ENCODE measurements at regions not wholly inside any gene's neighbourhood (a gene's known extent, or its start where the extent isn't known, plus 50 kb on each side); places are given as distances from the start of the nearest gene placed in this dataset.
"Not testable (repeated sequence)": the region's sequence is repeated elsewhere in the genome, so short reads cannot be mapped to it uniquely, and the experiment has no call there.

- no peak for DNase-seq
Measured at GRCh38 chr9:82117026-82117811, 128.6 kb downstream of the SPATA31D1 start.

DNA sequence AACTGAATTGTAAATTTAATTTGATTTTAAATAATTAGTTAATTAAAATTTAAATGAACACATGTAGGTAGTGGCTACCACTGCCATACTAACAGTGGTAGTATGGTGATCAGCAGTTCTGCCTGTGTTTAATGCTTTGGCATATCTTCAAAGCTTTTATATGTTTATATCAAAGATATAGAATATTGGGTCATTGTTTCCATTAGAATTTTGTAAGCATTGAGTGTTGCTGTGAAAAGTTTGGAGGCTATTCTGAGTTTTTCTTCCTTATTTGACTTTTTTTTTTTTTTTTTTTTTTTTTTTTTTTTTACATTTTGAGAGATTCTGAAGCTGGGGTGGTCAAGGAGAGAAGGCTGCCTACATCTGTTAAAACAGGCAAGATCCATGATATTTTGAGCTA, 134.2 kb downstream of the SPATA31D1 start:
- no peak for DNase-seq

GRCh38 chr9:82124090-82124489, 135.5 kb downstream of the SPATA31D1 start:
- no peak for DNase-seq

DNA sequence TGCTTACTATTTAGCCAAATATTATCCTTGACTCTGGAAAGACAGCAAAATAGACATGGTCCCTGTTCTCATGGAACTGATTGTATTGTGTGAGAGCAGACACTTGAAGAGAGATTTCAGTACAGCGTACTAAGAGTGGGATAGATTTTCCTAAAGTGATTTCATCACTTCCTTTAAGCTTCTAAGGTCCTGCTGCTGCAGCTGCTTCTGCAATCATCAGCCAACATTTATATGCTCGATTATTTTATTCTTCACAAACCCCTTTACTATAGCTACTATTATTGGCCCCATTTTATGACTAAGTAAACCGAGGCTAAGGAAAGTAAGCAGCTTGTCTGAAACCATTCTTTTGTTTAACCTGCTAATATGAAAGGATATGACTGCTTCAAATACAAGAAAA, 137.7 kb downstream of the SPATA31D1 start:
- no peak for DNase-seq

- no peak for DNase-seq
Measured at GRCh38 chr9:82127465-82127864, 138.9 kb downstream of the SPATA31D1 start.

- DNase-seq: no peak
Measured at GRCh38 chr9:82128011-82128696, 139.6 kb downstream of the SPATA31D1 start.

DNA sequence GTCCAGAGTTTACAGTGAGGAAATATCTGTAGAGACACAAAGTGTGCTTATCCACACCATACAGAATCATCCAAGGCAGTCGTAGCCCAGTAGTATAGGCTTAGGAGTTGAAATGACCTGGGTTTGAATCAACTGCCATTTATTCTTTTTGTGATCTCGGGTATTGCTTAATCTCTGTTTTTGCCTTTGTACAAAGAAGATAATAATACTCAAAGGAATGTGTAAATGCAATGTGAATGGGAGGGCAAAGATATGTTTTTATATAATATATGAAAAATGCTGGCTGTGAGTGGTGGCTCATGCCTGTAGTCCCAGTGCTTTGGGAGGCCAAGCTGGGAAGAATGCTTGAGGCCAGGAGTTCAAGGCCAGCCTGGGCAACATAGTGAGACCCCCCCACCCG, 141.1 kb downstream of the SPATA31D1 start:
- no peak for DNase-seq

DNA sequence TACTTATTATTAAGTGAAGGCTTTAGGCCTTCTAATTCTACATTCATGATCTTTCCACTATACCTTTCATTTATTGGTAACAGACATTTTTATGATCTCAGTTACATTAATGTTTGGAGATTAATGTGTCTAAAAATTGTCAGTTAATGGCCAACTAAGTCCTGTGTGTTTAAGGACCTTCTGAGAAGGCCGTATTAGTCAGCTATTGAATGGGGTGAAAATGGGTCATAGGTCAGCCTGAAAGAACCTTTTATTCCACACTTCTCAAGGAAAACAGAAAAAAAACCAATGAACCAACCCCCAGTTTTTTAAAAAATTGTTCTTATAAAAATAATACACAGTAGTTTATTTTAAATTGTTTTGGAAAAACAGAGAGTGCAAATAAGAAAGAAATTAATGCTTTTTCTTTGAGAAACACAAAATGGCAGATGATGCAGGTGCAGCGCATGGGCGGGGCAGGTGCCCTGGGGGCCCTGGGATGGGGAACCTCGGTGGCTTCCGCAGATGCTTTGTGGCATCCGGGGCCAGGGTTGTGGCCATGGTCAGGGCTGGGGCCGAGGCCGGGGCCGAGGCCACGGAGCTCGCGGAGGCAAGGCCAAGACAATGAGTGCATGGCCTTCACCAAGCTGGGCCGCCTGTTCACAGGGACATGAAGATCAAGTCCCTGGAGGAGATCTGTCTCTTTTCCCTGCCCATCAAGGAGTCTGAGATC, 141.9 kb downstream of the SPATA31D1 start:
- DNase-seq: no peak

DNA sequence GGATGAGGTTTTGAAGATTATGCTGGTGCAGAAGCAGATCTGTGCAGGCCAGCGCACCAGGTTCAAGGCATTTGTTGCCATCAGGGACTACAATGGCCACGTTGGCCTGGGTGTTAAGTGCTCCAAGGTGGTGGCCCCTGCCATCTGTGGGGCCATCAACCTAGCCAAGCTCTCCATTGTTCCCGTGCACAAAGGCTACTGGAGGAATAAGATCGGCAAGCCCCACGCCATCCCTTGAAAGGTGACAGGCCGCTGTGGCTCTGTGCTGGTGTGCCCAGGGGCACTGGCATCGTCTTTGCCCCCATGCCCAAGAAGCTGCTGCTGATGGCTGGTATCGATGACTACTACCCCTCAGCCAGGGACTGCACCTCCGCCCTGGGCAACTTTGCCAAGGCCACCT, 142.5 kb downstream of the SPATA31D1 start:
- DNase-seq: no peak

- DNase-seq: no peak
Measured at GRCh38 chr9:82132024-82132423, 143.5 kb downstream of the SPATA31D1 start.

- DNase-seq: no peak
Measured at GRCh38 chr9:82134010-82134409, 145.4 kb downstream of the SPATA31D1 start.

- DNase-seq: no peak
Measured at GRCh38 chr9:82135106-82135505, 146.5 kb downstream of the SPATA31D1 start.

DNA sequence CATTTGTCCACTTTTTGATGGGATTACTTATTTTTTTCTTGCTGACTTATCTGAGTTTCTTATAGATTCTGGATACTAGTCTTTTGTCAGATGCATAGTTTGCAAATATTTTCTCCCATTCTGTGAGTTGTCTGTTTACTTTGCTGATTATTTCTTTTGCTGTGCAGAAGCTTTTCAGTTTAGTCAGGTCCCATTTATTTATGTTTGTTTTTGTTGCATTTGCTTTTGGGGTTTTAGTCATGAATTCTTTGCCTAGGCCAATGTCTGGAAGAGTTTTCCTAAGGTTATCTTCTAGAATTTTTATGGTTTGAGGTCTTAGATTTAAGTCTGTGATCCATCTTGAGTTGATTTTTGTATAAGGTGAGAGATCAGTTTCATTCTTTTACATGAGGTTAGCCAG, 149.5 kb downstream of the SPATA31D1 start:
- not testable (repeated sequence) for DNase-seq

DNA sequence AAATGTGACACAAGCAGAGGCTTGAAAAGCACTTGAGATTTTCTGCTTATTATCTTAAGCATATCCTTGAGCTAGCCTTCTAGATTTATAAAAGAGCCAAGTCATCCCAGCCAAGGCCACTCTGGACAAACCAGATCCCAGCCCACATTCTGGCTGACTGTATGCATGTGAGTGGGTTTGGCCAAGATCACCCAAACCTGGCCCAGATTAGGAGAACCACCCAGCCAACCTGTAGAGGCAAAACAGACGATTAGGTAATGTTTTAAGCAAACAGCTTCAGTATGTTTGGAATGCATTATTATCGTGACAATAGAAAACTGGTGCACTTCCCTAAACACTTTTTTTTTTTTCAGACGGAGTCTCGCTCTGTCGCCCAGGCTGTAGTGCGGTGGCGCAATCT, 151.9 kb downstream of the SPATA31D1 start:
- no peak for DNase-seq

GRCh38 chr9:82144803-82145202, 156.2 kb downstream of the SPATA31D1 start:
- no peak for DNase-seq

GRCh38 chr9:82146677-82147076, 158.1 kb downstream of the SPATA31D1 start:
- DNase-seq: no peak

DNA sequence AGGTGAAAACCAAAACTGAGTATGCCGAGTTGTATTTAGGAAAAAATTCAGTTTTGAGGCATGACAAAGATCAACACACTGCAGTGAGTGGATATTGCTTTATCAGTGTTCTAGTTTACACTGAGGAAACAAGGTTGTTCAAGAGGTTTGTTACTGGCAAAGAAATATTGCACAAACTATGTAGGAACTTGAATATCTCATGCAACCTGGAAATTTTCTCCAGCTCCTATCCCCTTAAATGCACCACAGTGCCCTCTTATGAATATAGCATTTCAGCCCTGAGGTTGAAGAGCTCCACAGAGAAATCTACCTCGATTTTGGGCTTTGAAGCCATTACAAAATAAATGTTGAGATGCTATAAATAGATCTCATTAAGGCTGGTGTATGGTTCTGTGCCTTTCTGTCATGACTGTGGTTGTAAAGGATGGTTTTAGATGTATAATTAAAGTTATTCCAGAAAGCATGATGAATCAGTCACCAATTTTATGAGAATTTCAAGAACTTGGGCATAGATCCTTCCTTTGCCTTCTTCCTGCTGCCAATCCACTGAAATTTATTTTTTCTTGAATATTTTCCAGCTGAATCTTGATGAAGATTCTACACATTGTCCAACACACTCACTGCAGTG, 159.3 kb downstream of the SPATA31D1 start:
- no peak for DNase-seq

GRCh38 chr9:82148426-82148810, 159.8 kb downstream of the SPATA31D1 start:
- no peak for DNase-seq

GRCh38 chr9:82148901-82149461, 160.4 kb downstream of the SPATA31D1 start:
- no peak for DNase-seq

GRCh38 chr9:82149501-82149946, 161.0 kb downstream of the SPATA31D1 start:
- no peak for DNase-seq

DNA sequence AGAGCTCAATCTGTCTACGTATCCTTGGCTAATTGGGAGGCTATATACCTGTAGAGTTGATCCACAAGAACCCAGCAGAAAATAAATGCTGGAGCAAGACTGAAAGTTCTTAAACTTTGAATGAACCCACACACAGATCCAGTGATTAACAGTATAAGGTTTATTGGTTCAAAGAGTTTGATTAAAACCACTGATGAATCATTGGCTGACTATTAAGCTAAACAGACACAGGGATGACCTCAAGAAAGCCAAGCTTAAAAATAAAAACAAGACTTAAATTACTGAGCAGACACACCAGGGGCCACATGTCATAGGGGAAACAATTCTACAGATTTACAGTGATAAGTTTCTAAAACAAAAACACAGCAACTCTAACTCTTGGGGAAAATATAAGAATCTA, 163.6 kb downstream of the SPATA31D1 start:
- no peak for DNase-seq

- DNase-seq: no peak
Measured at GRCh38 chr9:82153032-82153431, 164.5 kb downstream of the SPATA31D1 start.

DNA sequence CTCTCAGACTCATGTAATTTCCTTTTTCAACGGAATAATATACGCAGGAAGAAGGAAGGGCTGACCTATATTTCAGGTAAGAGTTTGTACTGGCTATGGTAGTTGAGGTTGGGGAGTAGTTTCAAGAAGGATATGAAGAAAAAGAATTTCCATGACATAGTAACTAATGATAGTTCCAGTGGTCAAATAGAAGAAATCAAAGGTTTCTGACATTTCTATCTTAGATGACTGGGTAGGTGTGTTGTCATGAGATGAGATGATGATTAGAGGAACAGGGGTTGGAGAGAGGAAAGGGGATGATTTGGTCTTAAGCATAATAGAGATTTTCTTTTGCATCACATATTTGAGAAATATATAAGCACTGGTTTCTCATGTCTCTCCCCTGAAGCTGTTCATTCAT, 166.0 kb downstream of the SPATA31D1 start:
- no peak for DNase-seq

Measured in T-helper 1 cell (primary cell).